HCT116 (cell line): ENCODE measurements at regions not wholly inside any gene's neighbourhood (a gene's known extent, or its start where the extent isn't known, plus 50 kb on each side); places are given as distances from the start of the nearest gene placed in this dataset.

Experiments
- ATAC-seq: fragments of 200-7000 bp; cut with Tn5 transposase; 2 replicates; pipeline ENCODE4 v1.9.1; 2020; ENCODE audit warnings: mild to moderate bottlenecking, moderate library complexity
- BruUV-seq: library from RNA; stranded (reverse); fragments of 400-500 nt; replicated peaks from 2 replicates; lab custom pipeline; 2021; lab: Mats Ljungman, UMichigan
- CTCF ChIA-PET: fragments of 300-600 bp; sonication (Branson Sonifier 250); formaldehyde crosslinking; loops from one replicate; lab custom pipeline; 2021; ENCODE audit warnings: antibody characterized with exemption; lab: Charles Lee
- POLR2A ChIA-PET: fragments of 300-600, 350-600 bp; sonication (Branson Sonifier 250); formaldehyde crosslinking; loops from one replicate; lab custom pipeline; 2021; ENCODE audit warnings: antibody characterized with exemption; lab: Charles Lee
- RAD21 ChIA-PET, 2 experiments: fragments of 300-600 bp; sonication (Branson Sonifier 250); formaldehyde crosslinking; loops; one replicate each; lab custom pipeline; 2023; ENCODE audit warnings: low total read pairs in 2 of 2; ENCODE audit not compliant: uncharacterized antibody in 2 of 2, unreplicated experiment in 2 of 2, low non-redundant PET in 1 of 2; lab: Charles Lee
- DNase-seq: peaks from one replicate; pipeline ENCODE4 v3.0.0-alpha.2; 2010; ENCODE audit warnings: low read depth, low spot score
- H2AFZ ChIP-seq: fragments of 200-600 bp; shearing (Covaris generic), sonication (generic); 2 replicates; pipeline ENCODE4 v1.6.1; 2017; ENCODE audit warnings: low read depth, mixed run types, mixed read lengths, antibody characterized with exemption, low read length; ENCODE audit not compliant: poor library complexity, severe bottlenecking
- H3K27ac ChIP-seq: 2 replicates; pipeline ENCODE4 v1.5.1; 2012; ENCODE audit warnings: low read depth, low read length
- H3K27me3 ChIP-seq: fragments of 200-600 bp; sonication (generic); 2 replicates; pipeline ENCODE4 v1.6.1; 2016; ENCODE audit warnings: mixed run types, low read length, mixed read lengths; ENCODE audit not compliant: insufficient read depth
- H3K36me3 ChIP-seq, 2 experiments: fragments of 200-500 bp in 1 of 2; fragments of 200-600 bp in 1 of 2; sonication (Bioruptor generic) in 1 of 2; sonication (generic) in 1 of 2; 2 replicates each; pipeline versions ENCODE4 v1.5.1 to v1.6.1; 2014 to 2016; ENCODE audit warnings: low read length in 2 of 2, inconsistent platforms in 1 of 2, mixed read lengths in 1 of 2, mixed run types in 1 of 2; ENCODE audit not compliant: insufficient read depth in 2 of 2, control insufficient read depth in 1 of 2
- H3K4me1 ChIP-seq, 2 experiments: fragments of 200-600 bp in 1 of 2; sonication (generic) in 1 of 2; 2 replicates each; pipeline versions ENCODE4 v1.5.1 to v1.6.1; 2012 to 2017; ENCODE audit warnings: low read length in 2 of 2, inconsistent platforms in 1 of 2, mild to moderate bottlenecking in 1 of 2, mixed read lengths in 1 of 2, mixed run types in 1 of 2, moderate library complexity in 1 of 2; ENCODE audit not compliant: insufficient read depth in 2 of 2, control insufficient read depth in 1 of 2
- H3K4me2 ChIP-seq: fragments of 200-600 bp; sonication (generic); 2 replicates; pipeline ENCODE4 v1.6.1; 2017; ENCODE audit warnings: mixed run types, low read length, mixed read lengths
- H3K4me3 ChIP-seq, 2 experiments: fragments of 200-600 bp in 1 of 2; sonication (generic) in 1 of 2; replicated peaks in 1 of 2; 2 replicates each; pipeline ENCODE4 v1.5.1; 2011 to 2016; ENCODE audit warnings: low read length in 2 of 2, control low read depth in 1 of 2, low read depth in 1 of 2, mild to moderate bottlenecking in 1 of 2, mixed read lengths in 1 of 2, mixed run types in 1 of 2
- H3K79me2 ChIP-seq: fragments of 200-600 bp; sonication (generic); 2 replicates; pipeline ENCODE4 v1.6.1; 2017; ENCODE audit warnings: mild to moderate bottlenecking, mixed run types, low read length, moderate library complexity, mixed read lengths; ENCODE audit not compliant: insufficient read depth
- H3K9ac ChIP-seq: fragments of 200-600 bp; sonication (generic); 2 replicates; pipeline ENCODE4 v1.6.1; 2016; ENCODE audit warnings: low read length, mixed read lengths
- H3K9me2 ChIP-seq: fragments of 200-600 bp; sonication (generic), shearing (Covaris generic); 2 replicates; pipeline ENCODE4 v1.6.1; 2017; ENCODE audit warnings: mixed run types, mild to moderate bottlenecking, moderate library complexity; ENCODE audit not compliant: insufficient read depth
- H3K9me3 ChIP-seq, 2 experiments: fragments of 200-500 bp in 1 of 2; fragments of 200-600 bp in 1 of 2; sonication (Bioruptor generic) in 1 of 2; sonication (generic) in 1 of 2; 2 replicates each; pipeline ENCODE4 v1.6.1; 2014 to 2017; ENCODE audit warnings: low read length in 2 of 2, mixed read lengths in 2 of 2, inconsistent platforms in 1 of 2, low read depth in 1 of 2, mild to moderate bottlenecking in 1 of 2, mixed run types in 1 of 2, moderate library complexity in 1 of 2; ENCODE audit not compliant: control insufficient read depth in 1 of 2, insufficient read depth in 1 of 2
- H4K20me1 ChIP-seq: fragments of 200-600 bp; sonication (generic), shearing (Covaris generic); 2 replicates; pipeline ENCODE4 v1.6.1; 2017; ENCODE audit warnings: mixed run types, mild to moderate bottlenecking, moderate library complexity; ENCODE audit not compliant: insufficient read depth
- SIN3A ChIP-seq: IDR thresholded peaks from 2 replicates; pipeline ENCODE4 v1.6.1; 2012; ENCODE audit warnings: low read depth
- TCF7L2 ChIP-seq: IDR thresholded peaks from 2 replicates; pipeline ENCODE4 v1.7.0; 2011; ENCODE audit warnings: borderline replicate concordance, inconsistent platforms; ENCODE audit not compliant: insufficient read depth, insufficient read length; ENCODE audit errors: extremely low read depth
- ZBTB33 ChIP-seq: IDR thresholded peaks from 2 replicates; pipeline ENCODE4 v1.6.1; 2011; ENCODE audit warnings: mild to moderate bottlenecking, low read length, moderate library complexity; ENCODE audit not compliant: insufficient replicate concordance; ENCODE audit errors: extremely low read depth
- intact Hi-C: fragments of 100-400 bp; cut with micrococcal nuclease; formaldehyde crosslinking; loops from 2 replicates; pipeline ENCODE4 v1.10.0; 2022

GRCh38 chr16:85552980-85553435 is 60.1 kb upstream of the GSE1 start:
- BruUV-seq = no TSS peak
- intact Hi-C loops = loop anchor here (2.0 to 10.0 kb wide), 2 partner anchors 24 to 128 kb away; no protein-coding TSS in a partner anchor
- DNase-seq = no peak
- Histone ChIP-seq H3K9me3 (no peaks in the 10 kb centered on the region), H3K36me3 (no peaks in the 10 kb centered on the region), H3K9ac (peak overlapping the region; percentile 70), H3K79me2 (no peaks in the 10 kb centered on the region), H3K4me2 (peak overlapping the region; percentile 94), H2AFZ (no peak overlapping the region), H3K4me3 (peak overlapping the region; percentile 75 to 83), H3K4me1 (peaks cover 42 to 59% of the 10 kb centered on the region in 2 experiments), H3K27me3 (no peaks in the 10 kb centered on the region), H3K9me2 (no peaks in the 10 kb centered on the region), H3K27ac (peak overlapping the region; percentile 64; the same call in 1 of the 2 replicates), H4K20me1 (no peaks in the 10 kb centered on the region; the same call in 1 of the 2 replicates)
- ChIA-PET RAD21 (interaction anchor here (0.6 to 1.7 kb wide), 5 partner anchors 38 to 132 kb away, joined by 3 to 8 read pairs (median 3); no protein-coding TSS in a partner anchor), POLR2A (interaction anchor here (0.9 to 2.4 kb wide), 6 partner anchors 8 to 93 kb away, joined by 3 to 11 read pairs (median 4); partner anchors contain the start of gene GSE1), CTCF (interaction anchor here (0.7 to 3.3 kb wide), 13 partner anchors 11 to 438 kb away, joined by 3 to 31 read pairs (median 5); no protein-coding TSS in a partner anchor)
- no peak for ATAC-seq
- TF ChIP-seq ZBTB33 (no peak), SIN3A (no peak), TCF7L2 (peak; percentile 96)
